ENCODE measurements at regions not wholly inside any gene's neighbourhood (a gene's known extent, or its start where the extent isn't known, plus 50 kb on each side); places are given as distances from the start of the nearest gene placed in this dataset.

DNA sequence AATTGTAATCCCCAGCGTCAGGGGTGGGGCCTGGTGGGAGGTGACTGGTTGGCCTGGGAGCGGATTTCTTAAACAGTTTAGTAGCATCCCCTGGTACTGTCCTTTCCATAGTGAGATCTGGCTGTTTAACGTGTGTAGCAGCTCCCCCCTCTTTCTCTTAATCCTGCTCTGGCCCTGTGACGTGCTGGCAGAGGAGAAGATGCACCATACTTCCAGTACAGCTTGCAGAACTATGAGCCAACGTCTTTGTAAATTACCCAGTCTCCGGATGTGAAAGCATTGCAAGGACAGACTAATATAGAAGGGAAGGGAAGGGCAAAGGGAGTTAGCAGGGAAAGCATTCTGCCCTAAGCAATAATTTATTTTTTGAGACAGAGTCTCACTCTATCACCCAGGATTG, 83.9 kb downstream of the RMI2 start:
- TF ChIP-seq EZH2 (IDR thresholded peaks at IDR 0.05; ENCODE audit: insufficient read depth, poor library complexity, severe bottlenecking) (no peak), EZH2phosphoT487 (IDR thresholded peaks at IDR 0.05; ENCODE audit: insufficient read depth, low read depth) (no peak)
